ENCODE measurements at regions not wholly inside any gene's neighbourhood (a gene's known extent, or its start where the extent isn't known, plus 50 kb on each side); places are given as distances from the start of the nearest gene placed in this dataset.

DNA sequence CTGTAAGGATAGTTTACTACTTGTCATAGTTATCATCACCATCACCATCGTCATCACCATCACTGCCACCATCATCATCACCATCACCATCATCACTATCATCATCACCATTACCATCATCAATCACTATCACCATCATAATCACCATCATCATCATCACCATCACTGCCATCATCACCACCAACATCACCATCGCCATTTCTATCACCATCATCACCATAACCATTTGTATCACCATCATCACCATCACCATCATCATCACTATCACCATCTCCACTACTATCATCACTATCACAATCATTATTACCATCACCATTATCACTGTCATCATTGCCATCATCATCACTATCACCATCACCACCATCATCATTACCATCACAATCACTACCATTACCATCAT, 655.5 kb upstream of the DEFB115 start:
- Histone ChIP-seq H3K9me3 (peaks cover 0 to 9% (median 5%) of the 10 kb centered on the region in 4 donors), H3K36me3 (no peaks in the 10 kb centered on the region), H3K4me3 (no peak overlapping the region), H3K27ac (replicated peaks in 1 of 4) (no peak overlapping the region), H3K27me3 (peaks cover 0 to 11% (median 0%) of the 10 kb centered on the region in 4 donors), H3K4me1 (no peaks in the 10 kb centered on the region)
- DNase-seq (ENCODE audit: extremely low spot score): no peak
- intact Hi-C loops (cut with DNase I): no loop called here
- WGBS: 50% methylated on average over 2 of the region's 2 CpGs
- TF ChIP-seq, protein P1, sequence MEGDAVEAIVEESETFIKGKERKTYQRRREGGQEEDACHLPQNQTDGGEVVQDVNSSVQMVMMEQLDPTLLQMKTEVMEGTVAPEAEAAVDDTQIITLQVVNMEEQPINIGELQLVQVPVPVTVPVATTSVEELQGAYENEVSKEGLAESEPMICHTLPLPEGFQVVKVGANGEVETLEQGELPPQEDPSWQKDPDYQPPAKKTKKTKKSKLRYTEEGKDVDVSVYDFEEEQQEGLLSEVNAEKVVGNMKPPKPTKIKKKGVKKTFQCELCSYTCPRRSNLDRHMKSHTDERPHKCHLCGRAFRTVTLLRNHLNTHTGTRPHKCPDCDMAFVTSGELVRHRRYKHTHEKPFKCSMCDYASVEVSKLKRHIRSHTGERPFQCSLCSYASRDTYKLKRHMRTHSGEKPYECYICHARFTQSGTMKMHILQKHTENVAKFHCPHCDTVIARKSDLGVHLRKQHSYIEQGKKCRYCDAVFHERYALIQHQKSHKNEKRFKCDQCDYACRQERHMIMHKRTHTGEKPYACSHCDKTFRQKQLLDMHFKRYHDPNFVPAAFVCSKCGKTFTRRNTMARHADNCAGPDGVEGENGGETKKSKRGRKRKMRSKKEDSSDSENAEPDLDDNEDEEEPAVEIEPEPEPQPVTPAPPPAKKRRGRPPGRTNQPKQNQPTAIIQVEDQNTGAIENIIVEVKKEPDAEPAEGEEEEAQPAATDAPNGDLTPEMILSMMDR (IDR thresholded peaks at IDR 0.05): no peak
- TF ChIP-seq POLR2AphosphoS5 (IDR thresholded peaks at IDR 0.05): no peak
- no peak for TF ChIP-seq EP300 (IDR thresholded peaks at IDR 0.05)
- TF ChIP-seq POLR2A (IDR thresholded peaks at IDR 0.05; ENCODE audit: low read depth): no peak

DNA sequence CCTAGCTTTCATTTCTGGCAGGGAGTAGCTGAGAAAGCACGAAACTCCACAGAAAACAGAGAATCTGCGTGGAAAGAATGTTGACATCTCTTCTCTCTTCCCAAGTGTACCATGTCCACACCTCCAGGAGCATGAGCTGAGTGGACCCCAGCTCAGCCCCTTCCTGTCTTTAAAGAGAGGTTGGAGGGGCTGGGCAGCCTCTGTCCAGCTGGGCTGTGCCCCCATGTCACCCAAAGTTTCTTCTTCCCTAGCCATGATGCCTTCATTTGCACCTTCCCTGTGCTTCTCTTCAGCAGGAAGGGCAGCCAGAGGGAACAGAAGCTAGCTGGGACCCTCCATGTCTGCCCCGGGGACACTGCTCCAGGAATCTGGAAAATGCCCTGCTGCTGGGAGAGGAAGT, 655.0 kb upstream of the DEFB115 start:
- H3K27me3 ChIP-seq: peaks cover 0 to 11% (median 0%) of the 10 kb centered on the region in 4 donors
- TF ChIP-seq, protein P1 (IDR thresholded peaks at IDR 0.05): no peak
- no peak for TF ChIP-seq POLR2A (IDR thresholded peaks at IDR 0.05; ENCODE audit: low read depth)
- TF ChIP-seq EP300 (IDR thresholded peaks at IDR 0.05): no peak
- no peak for TF ChIP-seq POLR2AphosphoS5 (IDR thresholded peaks at IDR 0.05)
- intact Hi-C loops (cut with DNase I): no loop called here
- H3K4me1 ChIP-seq: no peaks in the 10 kb centered on the region
- H3K9me3 ChIP-seq: peaks cover 0 to 13% (median 10%) of the 10 kb centered on the region in 4 donors
- no peak overlapping the region for H3K4me3 ChIP-seq
- no peak for DNase-seq (ENCODE audit: extremely low spot score)
- H3K36me3 ChIP-seq: no peaks in the 10 kb centered on the region
- no peak overlapping the region for H3K27ac ChIP-seq (replicated peaks in 1 of 4)
- WGBS: 69% methylated on average over 3 of the region's 3 CpGs

DNA sequence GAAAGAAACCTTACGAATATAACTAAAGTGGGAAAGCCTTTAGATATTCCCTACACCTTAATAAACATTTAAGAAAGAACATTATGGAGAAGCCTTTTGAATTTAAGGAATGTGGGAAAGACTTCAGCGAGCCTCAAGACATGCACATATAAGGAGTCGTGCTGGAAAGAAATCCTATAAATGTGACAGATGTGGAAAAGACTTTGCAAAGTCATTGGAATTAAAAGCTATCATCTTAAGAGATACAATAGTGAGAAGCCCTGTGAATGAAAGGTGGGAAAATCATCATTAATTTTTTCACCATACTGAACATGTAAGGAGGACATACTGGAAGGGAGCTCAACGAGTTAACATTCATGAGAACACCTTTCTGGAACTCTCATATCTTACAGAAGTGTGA, 650.5 kb upstream of the DEFB115 start:
- H3K9me3 ChIP-seq: peaks cover 0 to 19% (median 13%) of the 10 kb centered on the region in 4 donors
- no peak overlapping the region for H3K27ac ChIP-seq (replicated peaks in 1 of 4)
- intact Hi-C loops (cut with DNase I): no loop called here
- no peak for DNase-seq (ENCODE audit: extremely low spot score)
- TF ChIP-seq, protein P1 (IDR thresholded peaks at IDR 0.05): no peak
- no peak for TF ChIP-seq EP300 (IDR thresholded peaks at IDR 0.05)
- TF ChIP-seq POLR2AphosphoS5 (IDR thresholded peaks at IDR 0.05): no peak
- TF ChIP-seq POLR2A (IDR thresholded peaks at IDR 0.05; ENCODE audit: low read depth): no peak
- H3K36me3 ChIP-seq: no peaks in the 10 kb centered on the region
- no peak overlapping the region for H3K4me3 ChIP-seq
- H3K27me3 ChIP-seq: no peaks in the 10 kb centered on the region
- peaks cover 0 to 7% (median 0%) of the 10 kb centered on the region in 4 donors for H3K4me1 ChIP-seq
- WGBS: 66% methylated on average over 4 of the region's 4 CpGs

DNA sequence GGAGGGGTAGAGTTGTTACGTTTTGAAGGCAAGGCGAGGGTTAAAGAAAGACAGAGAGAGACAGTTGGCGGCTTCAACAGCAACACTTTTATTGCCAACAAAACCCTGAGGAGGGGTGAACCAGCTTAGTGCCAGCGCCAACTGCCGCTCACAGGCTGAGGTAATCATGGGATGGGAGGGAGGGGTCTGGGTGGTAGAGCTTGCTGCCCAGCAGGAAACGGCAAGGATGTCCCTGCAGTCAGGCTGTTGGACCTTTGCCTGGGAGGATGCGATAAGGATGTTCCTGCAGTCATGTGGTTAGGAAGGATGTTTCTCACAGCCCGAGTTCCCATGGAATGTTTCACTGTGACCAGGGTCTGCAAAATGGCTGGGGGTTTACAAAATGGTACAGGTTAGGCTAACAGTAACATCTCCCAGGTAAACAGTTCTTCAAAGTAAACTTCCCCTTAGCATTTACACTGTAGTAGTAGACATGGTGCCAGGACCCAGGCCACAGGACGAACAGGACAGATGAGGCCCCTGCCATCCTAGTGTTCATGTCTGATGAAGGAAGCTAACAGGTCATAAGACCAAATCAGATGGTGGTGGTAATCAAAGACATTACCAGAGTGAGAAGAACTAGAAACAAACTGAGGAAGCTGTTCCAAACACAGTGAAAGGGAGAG, 647.3 kb upstream of the DEFB115 start:
- Histone ChIP-seq H3K4me1 (peaks cover 0 to 7% (median 0%) of the 10 kb centered on the region in 4 donors), H3K27me3 (no peaks in the 10 kb centered on the region), H3K9me3 (peaks cover 0 to 19% (median 13%) of the 10 kb centered on the region in 4 donors), H3K27ac (replicated peaks in 1 of 4) (no peak overlapping the region), H3K36me3 (no peaks in the 10 kb centered on the region), H3K4me3 (no peak overlapping the region)
- no peak for DNase-seq (ENCODE audit: extremely low spot score)
- TF ChIP-seq POLR2A (IDR thresholded peaks at IDR 0.05; ENCODE audit: low read depth): no peak
- TF ChIP-seq, protein P1 (IDR thresholded peaks at IDR 0.05): no peak
- TF ChIP-seq POLR2AphosphoS5 (IDR thresholded peaks at IDR 0.05): no peak
- no peak for TF ChIP-seq EP300 (IDR thresholded peaks at IDR 0.05)
- intact Hi-C loops (cut with DNase I): no loop called here
- WGBS: 65% methylated on average over 8 of the region's 9 CpGs
